CD4-positive, alpha-beta T cell treated with Interleukin-17A for 4 hours (primary cell): ENCODE measurements at regions not wholly inside any gene's neighbourhood (a gene's known extent, or its start where the extent isn't known, plus 50 kb on each side); places are given as distances from the start of the nearest gene placed in this dataset.

ENCODE experiments used
- DNase-seq: peaks from one replicate; pipeline ENCODE4 v3.0.0-alpha.2; 2020; ENCODE audit warnings: mixed read lengths

DNA sequence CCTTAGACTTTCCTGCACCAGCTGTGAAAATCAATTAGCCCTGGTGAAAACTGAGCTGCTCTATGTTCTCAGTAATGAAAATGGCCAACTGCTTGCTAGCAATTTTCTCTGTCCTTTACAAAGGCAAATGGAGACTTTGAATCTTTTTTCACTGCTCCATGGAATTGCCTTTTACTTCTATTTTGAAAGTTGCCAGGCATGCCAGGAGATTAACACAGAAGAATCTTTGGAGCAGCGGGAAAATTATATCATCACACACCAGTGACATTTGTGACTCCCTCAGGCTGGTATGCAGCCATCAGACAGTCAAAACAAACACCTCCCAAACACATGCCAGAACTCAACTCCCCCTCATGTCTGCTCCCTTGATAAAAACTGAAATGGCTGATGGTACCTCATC lies 872.0 kb upstream of the FLRT2 start:
- DNase-seq: no peak

DNA sequence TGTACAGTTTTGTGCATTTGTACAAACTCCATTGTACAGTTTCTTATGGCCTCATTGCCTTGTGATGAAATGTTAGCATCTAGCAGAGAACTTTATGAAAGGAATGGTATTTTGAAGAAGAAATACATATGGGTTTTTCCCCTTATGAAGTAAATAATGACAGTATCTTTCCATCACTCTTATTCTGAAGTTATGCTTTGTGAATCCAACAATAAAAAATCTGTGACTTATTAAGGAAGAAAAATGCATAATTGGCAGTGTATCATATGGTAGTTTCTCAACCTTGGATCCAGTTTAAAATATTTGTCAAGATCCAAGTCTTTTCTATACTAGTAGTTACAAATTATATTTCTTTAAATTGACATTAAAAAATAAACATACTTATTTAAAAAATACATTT lies 859.1 kb upstream of the FLRT2 start:
- DNase-seq: no peak

DNA sequence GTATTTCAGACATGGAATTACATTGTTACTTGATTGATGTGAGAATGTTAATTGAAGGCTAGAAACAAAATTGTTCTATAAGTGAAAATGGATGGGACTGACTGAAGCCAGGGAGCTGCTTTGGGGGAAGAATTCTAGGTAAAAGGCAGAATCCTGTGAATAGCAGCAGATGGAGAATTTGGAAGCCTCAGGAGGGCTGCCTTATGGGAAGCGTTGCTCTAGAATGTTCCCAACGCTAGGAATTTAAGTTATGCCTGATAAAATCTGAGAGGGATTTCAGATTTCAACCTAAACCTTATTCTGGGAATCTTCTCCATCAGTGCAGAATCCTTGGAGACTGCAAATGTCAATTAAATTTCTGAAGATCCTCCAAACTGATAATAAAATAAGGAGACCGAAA lies 858.2 kb upstream of the FLRT2 start:
- DNase-seq: no peak

DNA sequence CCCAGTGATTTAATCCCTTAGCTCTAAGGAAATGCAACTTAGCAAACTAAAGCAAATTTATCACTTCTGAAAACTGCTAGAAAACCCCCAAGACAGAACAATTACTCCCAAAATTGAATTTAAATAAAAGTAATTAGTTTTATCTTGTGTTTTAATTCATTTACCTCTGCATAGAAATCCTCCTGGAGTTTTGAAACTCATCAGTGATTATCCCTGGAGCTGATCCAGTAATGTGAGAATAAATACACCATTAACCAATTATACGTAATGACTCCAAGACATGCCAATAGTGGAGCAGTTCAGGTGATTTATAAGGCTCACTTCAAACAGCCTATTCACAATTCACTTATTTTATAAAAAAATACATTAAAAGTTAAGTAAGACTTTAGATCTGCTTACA lies 855.3 kb upstream of the FLRT2 start:
- no peak for DNase-seq

DNA sequence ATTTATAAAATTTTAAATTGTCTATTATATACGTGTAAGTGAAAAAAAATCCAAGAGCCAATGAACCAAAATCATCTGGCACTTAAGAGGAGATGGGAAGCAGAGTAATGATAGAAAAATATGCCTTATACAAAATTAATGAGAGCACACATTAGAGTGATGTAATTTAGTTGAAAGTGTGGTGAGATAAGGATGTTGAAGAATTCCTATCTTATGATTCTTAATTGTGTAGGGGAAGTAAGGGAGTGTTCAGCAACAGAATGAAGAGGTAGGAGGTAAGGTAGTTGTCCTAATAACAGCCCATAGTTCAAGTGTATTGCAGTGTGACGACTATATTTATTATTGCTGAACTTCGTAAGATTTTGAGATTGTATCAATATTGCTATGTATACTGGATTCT lies 843.4 kb upstream of the FLRT2 start:
- no peak for DNase-seq

DNA sequence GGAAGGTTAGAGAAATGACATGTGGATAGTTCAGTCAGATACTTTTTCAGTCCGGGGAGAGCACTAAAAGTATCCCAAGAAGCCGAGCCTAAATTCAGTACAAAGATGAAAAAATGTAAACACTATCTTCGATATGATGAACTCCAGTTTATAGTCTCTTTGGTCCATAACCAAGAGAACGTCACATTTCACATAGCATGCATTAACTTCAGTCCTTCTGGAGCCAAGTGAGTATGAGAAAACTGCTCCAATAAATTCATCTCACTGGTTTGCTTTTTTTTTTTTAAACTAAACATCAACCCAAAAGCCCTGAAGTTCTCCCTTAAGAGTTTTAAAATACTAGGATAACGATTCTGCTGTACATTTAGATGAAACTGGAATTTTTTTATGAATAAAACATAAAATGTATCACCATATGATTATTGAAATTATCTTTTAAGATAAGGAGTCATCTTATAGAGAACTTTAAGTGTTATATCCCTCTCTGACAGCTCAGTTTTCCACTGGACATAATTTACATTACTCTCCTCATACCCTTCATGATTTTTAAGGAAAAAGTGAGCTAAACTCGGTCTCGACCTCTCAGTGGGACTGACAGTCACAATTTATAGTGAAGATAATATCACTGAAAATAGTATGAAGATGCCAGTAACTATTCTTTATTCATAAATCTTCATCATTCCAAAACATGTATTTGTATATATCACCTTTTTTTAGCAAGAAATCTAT lies 841.5 kb upstream of the FLRT2 start:
- DNase-seq: no peak

DNA sequence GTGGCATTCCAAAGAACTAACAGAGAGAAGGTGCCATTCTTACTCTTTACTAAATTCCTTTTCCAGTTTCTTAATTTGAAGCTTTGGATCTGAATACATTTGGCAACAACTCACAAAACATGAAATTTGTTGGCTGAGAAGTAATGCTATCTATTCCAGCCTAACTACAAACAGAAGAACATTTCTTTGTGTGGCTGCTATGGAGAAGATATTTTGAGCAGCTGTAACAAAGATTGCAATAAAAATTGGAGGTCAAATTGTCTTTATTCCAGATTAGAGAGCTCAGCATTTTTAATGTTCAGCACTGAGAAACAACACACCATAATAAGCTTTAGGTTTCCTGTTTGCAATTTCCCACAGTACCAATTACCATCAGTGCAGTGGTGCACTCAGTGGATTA lies 835.8 kb upstream of the FLRT2 start:
- no peak for DNase-seq

DNA sequence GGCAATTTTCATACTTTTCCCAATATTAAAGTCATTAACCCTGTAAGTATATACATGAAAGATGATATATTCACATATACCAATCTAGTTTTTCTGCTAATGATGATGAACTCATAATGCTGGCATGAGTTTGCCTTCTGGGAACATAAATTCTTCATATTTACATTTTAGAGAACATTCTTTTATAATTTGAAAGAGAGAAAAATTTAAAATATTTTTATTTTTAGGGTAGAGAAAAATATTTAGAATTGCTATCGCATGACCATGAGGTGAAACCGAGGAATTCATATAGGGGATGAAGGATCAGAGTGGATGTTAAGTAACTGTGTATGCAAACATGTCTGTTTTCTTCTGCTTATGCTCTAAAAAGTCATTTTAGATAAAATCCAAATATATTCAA lies 825.3 kb upstream of the FLRT2 start:
- DNase-seq: no peak

DNA sequence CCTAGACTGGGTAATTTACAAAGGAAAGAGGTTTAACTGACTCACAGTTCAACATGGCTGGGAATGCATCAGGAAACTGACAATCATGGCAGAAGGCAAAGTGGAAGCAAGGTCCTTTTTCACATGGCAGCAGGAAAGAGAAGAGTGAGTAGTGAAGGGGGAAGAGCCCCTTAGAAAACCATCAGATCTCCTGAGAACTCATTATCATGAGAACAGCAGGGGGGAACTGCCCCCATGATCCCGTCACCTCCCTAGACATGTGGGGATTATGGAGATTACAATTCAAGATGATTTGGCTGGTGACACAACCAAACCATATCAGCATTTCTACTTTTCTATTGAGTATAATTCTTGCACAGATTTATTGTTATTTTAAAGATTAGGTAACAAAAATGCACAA lies 822.1 kb upstream of the FLRT2 start:
- no peak for DNase-seq

DNA sequence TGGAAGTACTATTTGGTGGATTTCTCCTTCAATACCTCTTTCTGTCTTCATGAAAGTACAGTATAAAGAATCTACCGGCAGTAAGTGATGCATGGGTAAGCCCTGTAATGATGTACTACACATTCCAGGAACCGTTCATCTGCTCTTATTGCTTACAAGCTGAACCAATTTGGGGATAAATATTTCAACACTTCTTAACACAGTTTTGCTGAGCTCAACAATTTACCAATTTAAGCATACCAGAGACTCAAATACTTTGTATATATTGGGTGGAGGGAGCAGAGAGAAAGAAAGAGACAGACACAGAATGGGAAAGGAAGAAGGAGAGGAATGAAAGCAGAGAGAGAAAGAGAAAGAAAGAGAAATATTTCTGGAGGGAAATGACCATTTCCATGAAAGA lies 821.1 kb upstream of the FLRT2 start:
- no peak for DNase-seq

DNA sequence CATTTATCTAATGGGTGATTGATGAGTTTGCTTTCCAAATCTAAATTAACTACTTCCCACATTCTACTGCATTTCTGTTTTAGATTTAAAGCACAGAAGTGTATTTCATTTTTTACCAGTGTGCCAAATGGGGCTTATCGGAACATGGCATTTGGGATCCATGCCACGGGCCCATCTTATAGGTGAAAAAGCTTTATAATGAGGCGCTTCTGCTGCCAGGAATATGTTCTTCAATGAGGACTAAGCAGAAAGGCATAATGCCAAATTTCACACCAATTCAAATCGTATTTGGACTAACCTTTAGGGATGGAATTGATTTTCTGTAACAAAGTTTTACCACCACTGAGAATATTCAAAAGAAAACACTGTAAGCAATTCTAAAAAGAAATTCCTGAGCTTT lies 803.5 kb upstream of the FLRT2 start:
- no peak for DNase-seq

DNA sequence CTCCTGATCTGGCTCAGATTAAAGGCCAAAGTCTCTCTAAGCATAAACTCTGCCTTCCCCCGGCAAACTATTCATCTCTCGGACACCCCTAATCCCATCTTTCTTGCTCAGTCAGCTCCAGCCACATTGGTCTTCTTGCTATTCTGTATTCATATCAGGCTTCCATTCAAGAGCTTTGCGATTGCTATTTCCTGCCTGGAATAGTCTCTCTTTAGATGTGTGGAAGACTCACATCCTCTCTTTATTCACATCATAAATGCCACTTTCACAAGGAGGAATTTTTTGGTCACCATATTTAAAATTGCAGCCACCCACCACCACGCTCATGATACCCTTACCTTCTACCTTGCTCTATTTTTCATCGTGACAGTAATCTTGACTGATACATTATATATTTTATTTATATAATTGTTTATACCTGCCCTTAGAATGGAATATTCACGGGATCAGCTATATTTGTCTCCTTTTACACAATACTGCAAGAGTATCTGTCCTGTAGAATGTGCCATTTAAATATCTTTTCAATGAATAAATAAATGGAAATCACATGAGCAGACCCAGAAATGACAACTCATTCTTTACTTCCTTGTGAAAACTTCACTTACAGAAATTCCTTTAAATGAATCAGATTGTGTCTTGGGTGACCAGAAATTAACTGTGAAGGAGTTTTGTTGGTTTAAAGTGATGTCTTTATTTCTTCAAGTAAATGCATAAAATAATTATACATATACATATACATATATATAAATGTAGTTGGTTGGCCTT lies 780.6 kb upstream of the FLRT2 start:
- no peak for DNase-seq

DNA sequence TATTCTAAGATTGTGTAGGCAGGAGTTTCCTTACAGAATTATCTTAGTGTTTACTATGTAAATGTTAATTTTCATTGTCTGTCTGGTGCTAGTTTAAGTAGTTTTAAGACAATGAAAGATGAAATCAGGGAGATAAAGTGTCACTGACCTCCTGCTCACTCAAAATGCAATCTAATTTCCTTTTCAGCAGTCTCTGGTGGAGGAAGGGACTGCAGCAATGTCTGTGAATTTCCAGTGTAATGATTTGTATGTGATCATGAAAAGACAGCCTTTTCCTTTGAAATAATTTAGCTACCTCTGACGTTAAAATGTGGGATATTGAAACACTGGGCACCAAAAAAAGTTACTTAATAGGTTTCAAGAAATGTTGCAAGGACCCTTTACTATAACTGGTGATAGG lies 779.7 kb upstream of the FLRT2 start:
- no peak for DNase-seq

DNA sequence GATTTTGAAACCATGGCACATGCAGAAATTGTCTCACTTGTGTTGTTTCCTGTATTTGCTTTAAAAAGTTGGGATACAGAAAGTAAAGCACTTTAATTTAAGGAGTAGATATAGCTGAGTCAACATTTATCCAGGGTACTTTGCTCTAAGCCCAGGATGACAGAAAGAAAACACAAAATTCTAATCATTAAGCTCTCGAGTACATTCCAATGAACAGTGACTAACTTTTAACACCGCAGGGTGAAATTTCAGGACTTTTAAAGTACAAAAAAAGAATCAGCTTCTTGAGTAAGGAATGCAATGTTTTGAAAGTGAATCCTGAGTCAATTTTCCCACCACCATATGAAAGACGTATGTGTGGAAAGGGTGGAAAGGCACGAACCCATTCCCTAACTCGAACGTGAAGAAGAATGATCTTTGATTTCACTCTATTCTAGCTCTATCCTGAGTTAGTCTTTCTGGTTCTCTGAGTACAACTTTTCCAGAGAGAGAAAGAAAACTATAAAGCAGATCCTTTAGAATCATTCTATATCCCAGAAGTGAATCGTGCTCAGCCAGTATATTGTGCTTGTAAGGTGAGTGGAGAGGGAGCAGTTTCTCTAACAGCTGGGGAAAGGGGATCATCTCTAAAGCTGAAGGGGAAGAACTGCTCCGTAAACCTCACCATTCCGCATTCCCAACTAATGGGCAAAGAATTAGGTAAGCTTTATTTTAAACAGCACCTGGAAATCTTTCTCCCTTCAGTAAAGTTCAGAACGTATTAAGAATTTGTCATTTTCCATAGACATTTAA lies 779.0 kb upstream of the FLRT2 start:
- no peak for DNase-seq

DNA sequence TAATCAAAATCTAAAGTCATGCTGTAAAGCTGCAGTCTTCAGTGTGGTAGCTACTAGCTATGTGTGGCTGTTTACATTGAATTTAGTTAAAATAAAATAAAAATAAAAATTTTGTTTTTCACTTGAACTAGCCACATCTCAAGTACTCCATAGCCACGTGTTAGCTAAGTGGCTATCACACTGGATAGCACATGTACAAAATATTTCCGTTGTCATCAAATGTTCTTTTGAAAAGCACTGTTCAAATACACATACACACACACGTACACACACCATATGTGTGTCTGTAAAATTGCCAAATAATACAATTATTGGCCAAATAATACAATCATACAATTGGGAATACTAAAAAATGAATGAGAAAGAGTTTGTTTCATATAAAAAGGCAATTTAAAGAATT lies 778.2 kb upstream of the FLRT2 start:
- DNase-seq: no peak

DNA sequence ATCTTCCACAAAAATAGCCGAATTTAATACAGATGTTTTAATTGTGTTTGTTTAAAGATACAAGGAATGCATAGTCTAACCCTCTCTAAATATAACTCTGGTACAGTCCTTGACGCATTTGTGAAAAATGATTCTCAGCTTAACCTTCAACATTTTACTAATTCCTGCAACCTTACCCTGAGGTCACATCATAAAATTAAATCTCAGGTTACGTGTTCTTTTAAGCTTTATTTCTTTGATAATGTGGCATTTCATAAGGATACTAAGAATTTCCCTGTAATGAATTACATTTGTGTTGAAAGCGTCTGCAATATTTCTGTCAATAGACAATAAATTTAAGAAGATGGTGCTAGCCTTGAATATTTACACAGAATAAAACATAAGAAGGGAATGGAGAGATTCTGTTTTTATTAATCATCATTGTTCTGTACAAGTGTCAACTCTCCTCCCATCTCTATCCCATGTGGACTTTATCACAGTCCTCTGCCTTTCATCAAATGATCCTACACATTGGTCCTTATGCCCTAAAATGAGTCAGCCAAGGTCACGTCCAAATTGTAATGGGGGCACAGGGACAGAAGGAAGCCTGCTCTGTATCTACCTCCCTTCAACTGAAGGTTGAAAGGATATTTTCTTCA lies 769.3 kb upstream of the FLRT2 start:
- DNase-seq: no peak

DNA sequence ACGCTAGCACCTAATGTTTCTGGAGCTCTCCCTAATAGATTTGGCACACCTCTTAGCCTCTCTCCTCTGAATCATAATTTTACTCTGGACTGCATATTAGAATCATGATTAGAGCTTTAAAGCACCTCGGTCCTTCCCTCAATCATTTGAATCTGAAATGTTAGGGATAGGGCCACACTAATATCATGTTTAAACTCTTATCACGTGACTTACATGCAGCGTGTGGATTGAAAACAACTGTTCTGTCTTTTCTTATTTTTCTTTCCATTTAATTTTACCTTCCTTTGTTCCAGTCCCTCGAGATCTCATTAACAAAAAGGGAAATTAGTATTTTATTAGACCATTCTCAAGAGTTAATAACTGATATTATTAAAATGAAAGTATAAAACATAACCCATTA lies 762.5 kb upstream of the FLRT2 start:
- no peak for DNase-seq

DNA sequence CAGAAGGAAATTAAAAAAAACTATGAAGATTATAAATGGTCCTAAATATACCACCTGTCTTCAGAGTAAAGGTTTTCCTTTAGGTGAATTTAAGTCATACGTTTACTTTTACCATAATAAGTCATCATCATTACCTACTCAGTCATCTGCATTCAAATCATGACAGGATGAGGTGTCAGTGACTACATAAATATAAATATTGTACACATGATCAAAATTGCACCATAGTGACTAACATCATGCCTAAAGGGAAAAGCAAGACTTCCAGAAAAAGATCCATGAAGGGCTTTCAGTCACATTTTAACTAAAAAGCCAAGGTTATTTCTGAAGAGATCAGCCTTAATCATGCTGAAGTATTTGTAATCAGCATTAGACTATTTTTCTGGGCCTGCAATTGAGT lies 759.9 kb upstream of the FLRT2 start:
- no peak for DNase-seq

DNA sequence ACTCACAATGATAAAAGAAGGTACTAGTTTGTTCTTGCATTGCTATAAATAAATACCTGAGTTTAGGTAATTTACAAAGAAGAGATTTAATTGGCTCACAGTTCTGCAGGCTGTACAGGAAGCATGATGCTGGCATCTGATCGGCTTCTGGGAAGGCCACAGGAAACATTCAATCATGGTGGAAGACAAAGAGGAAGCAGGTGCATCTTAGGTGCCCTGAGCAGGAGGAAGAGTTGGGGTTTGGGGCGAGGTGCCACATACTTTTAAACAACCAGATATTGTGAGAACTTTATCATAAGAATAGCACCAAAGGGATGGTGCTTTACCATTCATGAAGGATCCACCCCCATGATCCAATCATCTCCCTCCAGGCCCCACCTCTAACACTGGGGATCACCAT lies 752.6 kb upstream of the FLRT2 start:
- DNase-seq: no peak

DNA sequence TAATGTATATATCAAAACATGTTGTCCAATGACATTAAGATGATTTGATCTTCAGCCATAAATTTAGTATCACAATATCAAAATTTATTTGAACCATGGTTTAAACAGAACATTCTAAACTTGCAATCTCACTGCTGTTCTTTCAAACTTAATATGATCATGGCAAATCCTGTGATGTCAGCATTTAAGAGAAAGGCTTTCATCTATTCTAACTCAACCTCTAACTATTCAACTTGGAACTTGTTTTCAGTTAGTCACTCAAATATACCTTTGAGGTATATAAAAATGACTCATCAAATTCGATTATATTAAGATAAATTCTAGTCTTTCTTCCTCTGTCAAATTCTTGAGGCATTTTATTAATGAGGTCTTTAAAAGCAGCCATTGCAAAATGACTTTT lies 747.0 kb upstream of the FLRT2 start:
- DNase-seq: no peak

DNA sequence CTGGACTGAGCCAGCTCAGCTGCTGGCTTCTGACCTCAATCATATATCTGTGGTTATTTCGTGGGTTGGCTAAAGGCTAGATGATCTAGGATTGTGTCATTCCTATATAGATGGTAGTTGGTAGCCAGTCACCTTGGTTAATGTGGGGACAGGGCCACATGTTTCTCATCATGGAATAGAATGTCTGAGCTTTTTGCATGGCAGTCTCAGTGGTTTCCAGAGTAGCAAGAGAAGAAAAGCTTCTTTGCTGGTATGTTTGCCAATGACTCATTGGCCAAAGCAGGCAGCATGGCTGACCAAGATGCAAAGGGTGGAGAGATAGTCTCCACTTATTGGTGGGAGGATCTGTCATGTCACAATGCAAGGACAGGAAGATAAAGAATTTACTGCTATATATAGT lies 746.4 kb upstream of the FLRT2 start:
- no peak for DNase-seq

DNA sequence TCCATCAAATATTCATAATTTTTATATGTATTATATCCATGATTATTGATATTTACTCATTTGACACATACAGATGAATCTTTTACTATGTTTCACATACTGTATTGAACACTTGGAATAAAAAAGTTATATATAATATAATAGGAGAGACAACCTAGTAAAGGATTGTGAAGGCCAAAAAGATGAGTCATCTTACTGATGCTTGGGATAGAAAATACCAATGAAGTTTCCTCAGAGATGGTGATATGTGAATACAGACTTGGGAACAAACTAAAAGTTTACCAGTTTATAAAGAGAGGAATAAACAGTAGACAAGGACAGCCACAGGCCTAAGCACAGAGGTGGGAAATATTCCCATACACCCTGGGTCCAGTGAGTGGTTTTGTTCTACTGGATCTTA lies 743.9 kb upstream of the FLRT2 start:
- DNase-seq: no peak

DNA sequence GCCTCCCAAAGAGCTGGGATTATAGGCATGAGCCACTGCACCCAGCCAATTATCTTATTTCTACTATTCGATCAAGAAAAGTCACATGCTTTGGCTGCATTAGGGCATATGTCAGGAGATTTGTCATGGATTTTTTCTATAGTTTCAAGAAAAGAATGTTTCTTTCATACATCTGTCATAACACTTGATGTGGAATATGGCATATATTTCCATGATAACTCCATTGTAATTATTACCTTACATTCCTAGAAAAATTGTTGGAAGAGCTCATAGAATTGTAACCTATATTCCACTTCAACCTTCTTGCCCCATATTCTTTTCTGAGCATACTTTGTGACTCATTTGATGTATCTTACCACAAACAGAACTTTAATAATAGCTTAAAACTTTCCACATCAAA lies 740.9 kb upstream of the FLRT2 start:
- no peak for DNase-seq
